GM12878 (cell line): ENCODE measurements at regions not wholly inside any gene's neighbourhood (a gene's known extent, or its start where the extent isn't known, plus 50 kb on each side); places are given as distances from the start of the nearest gene placed in this dataset.

ENCODE experiments used
- ATAC-seq: fragments of 200-7000 bp; cut with Tn5 transposase; 3 replicates; pipeline ENCODE4 v1.9.1; 2020; ENCODE audit warnings: mild to moderate bottlenecking, moderate library complexity
- BruUV-seq: library from RNA; stranded (reverse); fragments of 400-500 nt; replicated peaks from 2 replicates; lab custom pipeline; 2021; lab: Mats Ljungman, UMichigan
- CTCF ChIA-PET: fragments of 300-600 bp; sonication (Branson Sonifier 250); formaldehyde crosslinking; extraction: SDS; loops from one replicate; lab custom pipeline; 2021; ENCODE audit warnings: inconsistent platforms; lab: Yijun Ruan, JAX
- POLR2A ChIA-PET: fragments of 350-600 bp; formaldehyde crosslinking; extraction: SDS; loops from one replicate; lab custom pipeline; 2021; ENCODE audit warnings: inconsistent platforms; lab: Charles Lee
- RAD21 ChIA-PET: fragments of 300-600 bp; sonication (Branson Sonifier 250); formaldehyde crosslinking; loops from one replicate; lab custom pipeline; 2023; ENCODE audit warnings: antibody characterized with exemption; ENCODE audit not compliant: unreplicated experiment; lab: Charles Lee
- SMC1A ChIA-PET: fragments of 300-600 bp; sonication (Branson Sonifier 250); formaldehyde crosslinking; loops from one replicate; lab custom pipeline; 2023; ENCODE audit not compliant: unreplicated experiment, uncharacterized antibody; lab: Charles Lee
- DNase-seq: peaks from one replicate; pipeline ENCODE4 v3.0.0-alpha.2; 2011; ENCODE audit warnings: low read depth, low spot score
- FAIRE-seq: peaks from 3 replicates; lab custom pipeline; 2011; peaks lifted over from hg19 to GRCh38; lab: Jason Lieb, UNC
- H2AFZ ChIP-seq: 2 replicates; pipeline ENCODE4 v1.6.0; 2011; ENCODE audit warnings: low read depth, low read length, control low read depth; ENCODE audit not compliant: control insufficient read depth
- H3K27ac ChIP-seq: 2 replicates; pipeline ENCODE4 v1.5.1; 2011; ENCODE audit warnings: control low read depth; ENCODE audit not compliant: control insufficient read depth, insufficient read depth
- H3K27me3 ChIP-seq, 2 experiments: replicated peaks in 1 of 2; 2 replicates each; pipeline versions ENCODE4 v1.6.0 to v1.6.1; 2011; ENCODE audit warnings: low read length in 1 of 2; ENCODE audit not compliant: control insufficient read depth in 2 of 2, insufficient read depth in 2 of 2
- H3K36me3 ChIP-seq, 2 experiments: 2 replicates each; pipeline ENCODE4 v1.5.1; 2011; ENCODE audit warnings: low read length in 1 of 2; ENCODE audit not compliant: control insufficient read depth in 2 of 2, insufficient read depth in 2 of 2
- H3K4me1 ChIP-seq: 2 replicates; pipeline ENCODE4 v1.6.1; 2011; ENCODE audit warnings: mild to moderate bottlenecking, low read length, moderate library complexity, mixed read lengths; ENCODE audit not compliant: control insufficient read depth, insufficient read depth
- H3K4me2 ChIP-seq: 2 replicates; pipeline ENCODE4 v1.6.0; 2011; ENCODE audit warnings: control low read depth; ENCODE audit not compliant: control insufficient read depth, insufficient read depth
- H3K4me3 ChIP-seq: fragments of 200-600 bp; sonication (generic); 2 replicates; pipeline ENCODE4 v1.5.1; 2016
- H3K79me2 ChIP-seq: 2 replicates; pipeline ENCODE4 v1.6.0; 2011; ENCODE audit warnings: low read length; ENCODE audit not compliant: control insufficient read depth, insufficient read depth
- H3K9ac ChIP-seq: 2 replicates; pipeline ENCODE4 v1.8.0; 2011; ENCODE audit warnings: low read length, control low read depth, mixed read lengths; ENCODE audit not compliant: control insufficient read depth, insufficient read depth
- H3K9me3 ChIP-seq: replicated peaks from 3 replicates; pipeline ENCODE4 v1.5.1; 2011; ENCODE audit warnings: mild to moderate bottlenecking, low read length; ENCODE audit not compliant: control insufficient read depth, insufficient read depth
- H4K20me1 ChIP-seq: 2 replicates; pipeline ENCODE4 v1.6.0; 2011; ENCODE audit not compliant: control insufficient read depth, insufficient read depth
- HDAC2 ChIP-seq: fragments of 200-600 bp; sonication (generic); IDR thresholded peaks from 2 replicates; pipeline ENCODE4 v1.6.1; 2017
- MXI1 ChIP-seq: fragments of 150-350 bp; IDR thresholded peaks from 2 replicates; pipeline ENCODE4 v1.6.1; 2011; ENCODE audit warnings: low read depth, mild to moderate bottlenecking, inconsistent platforms, low read length, improper control_type of control experiment
- NBN ChIP-seq: fragments of 450-650 bp; IDR thresholded peaks from 2 replicates; pipeline ENCODE4 v1.6.1; 2016
- PAX8 ChIP-seq: fragments of 450-650 bp; IDR thresholded peaks from 2 replicates; pipeline ENCODE4 v1.6.1; 2017; ENCODE audit warnings: mild to moderate bottlenecking, moderate library complexity
- POLR2AphosphoS2 ChIP-seq: IDR thresholded peaks from 2 replicates; pipeline ENCODE4 v1.6.1; 2011; ENCODE audit warnings: low read depth, mild to moderate bottlenecking, low read length, improper control_type of control experiment, moderate library complexity
- SUZ12 ChIP-seq: fragments of 200-600 bp; sonication (generic); IDR thresholded peaks from one replicate; pipeline ENCODE4 v1.6.1; 2018; ENCODE audit warnings: antibody characterized with exemption, mild to moderate bottlenecking; ENCODE audit not compliant: unreplicated experiment
- YBX1 ChIP-seq: fragments of 450-650 bp; IDR thresholded peaks from 2 replicates; pipeline ENCODE4 v1.6.1; 2016; ENCODE audit warnings: antibody characterized with exemption
- ZZZ3 ChIP-seq: IDR thresholded peaks from 2 replicates; pipeline ENCODE4 v1.6.1; 2011; ENCODE audit warnings: low read depth; ENCODE audit not compliant: control insufficient read depth, insufficient read length
- WGBS: methylation state at CpG from one replicate; pipeline ENCODE4 v1.1.6; 2016; ENCODE audit warnings: low lambda C conversion rate; ENCODE audit not compliant: insufficient replicate concordance, insufficient coverage; ENCODE audit errors: missing lambda C conversion rate; 5-methylcytosine and 5-hydroxymethylcytosine counted together
- in situ Hi-C: fragments of 300-500 bp; cut with MboI; formaldehyde crosslinking; loops from 9 replicates; pipeline ENCODE4 v1.14.3; 2018; ENCODE audit warnings: mixed read lengths
- intact Hi-C: fragments of 100-400 bp; cut with micrococcal nuclease; formaldehyde crosslinking; loops from one replicate; pipeline ENCODE4 v1.14.2; 2022; ENCODE audit not compliant: unreplicated experiment
- TF ChIP-seq, protein P1 (sequence below): fragments of 450-650 bp; IDR thresholded peaks from 2 replicates; pipeline ENCODE4 v1.6.1; 2017; ENCODE audit warnings: borderline replicate concordance
- TF ChIP-seq, protein P2 (sequence below): IDR thresholded peaks from 2 replicates; pipeline ENCODE4 v1.6.1; 2011; ENCODE audit warnings: low read depth, mild to moderate bottlenecking, low read length, moderate library complexity, borderline replicate concordance; ENCODE audit errors: extremely low read depth

DNA sequence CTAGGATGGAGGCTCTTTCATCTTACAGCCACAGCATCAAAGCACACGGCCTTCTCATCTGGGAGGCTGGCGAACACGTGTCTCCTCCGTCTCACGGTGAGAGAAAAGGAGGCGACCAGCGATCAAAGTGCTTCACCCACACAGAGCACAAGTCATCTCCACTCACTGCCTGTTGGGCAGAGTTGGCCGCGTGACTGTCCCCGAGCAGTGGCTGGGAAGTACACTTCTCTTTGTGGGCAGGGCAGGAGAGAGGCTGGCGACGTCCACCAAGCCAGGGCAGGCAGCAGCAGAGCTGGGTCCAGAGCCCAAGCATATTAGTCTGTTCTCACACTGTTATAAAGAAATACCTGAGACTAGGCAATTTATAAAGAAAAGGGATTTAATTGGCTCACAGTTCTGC is 64.1 kb upstream of the FOXC1 start (continued):
- TF ChIP-seq, protein P1, sequence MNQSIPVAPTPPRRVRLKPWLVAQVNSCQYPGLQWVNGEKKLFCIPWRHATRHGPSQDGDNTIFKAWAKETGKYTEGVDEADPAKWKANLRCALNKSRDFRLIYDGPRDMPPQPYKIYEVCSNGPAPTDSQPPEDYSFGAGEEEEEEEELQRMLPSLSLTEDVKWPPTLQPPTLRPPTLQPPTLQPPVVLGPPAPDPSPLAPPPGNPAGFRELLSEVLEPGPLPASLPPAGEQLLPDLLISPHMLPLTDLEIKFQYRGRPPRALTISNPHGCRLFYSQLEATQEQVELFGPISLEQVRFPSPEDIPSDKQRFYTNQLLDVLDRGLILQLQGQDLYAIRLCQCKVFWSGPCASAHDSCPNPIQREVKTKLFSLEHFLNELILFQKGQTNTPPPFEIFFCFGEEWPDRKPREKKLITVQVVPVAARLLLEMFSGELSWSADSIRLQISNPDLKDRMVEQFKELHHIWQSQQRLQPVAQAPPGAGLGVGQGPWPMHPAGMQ, result no peak
- no peak for TF ChIP-seq PAX8
- no peak for TF ChIP-seq POLR2AphosphoS2
- TF ChIP-seq SUZ12, result no peak
- TF ChIP-seq HDAC2, result no peak

DNA sequence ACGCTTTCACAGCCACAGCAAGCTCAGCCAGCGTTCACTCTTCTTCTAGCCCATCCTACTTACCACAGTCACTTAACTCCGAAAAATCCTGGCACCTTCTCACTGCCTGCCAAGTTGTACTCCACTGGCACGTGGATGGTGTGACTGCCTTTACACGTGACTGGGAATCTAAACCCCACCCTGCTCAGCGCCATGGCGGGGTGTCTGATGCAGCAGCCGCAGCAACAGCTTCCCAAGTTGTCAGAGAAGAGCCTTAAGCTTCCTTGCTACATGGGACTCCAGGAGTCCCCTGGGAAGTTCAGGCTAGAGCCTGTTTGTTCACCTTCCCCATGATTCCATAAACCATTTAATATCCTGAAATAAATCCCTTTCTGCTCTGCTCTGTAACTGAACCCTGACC is 61.9 kb upstream of the FOXC1 start:
- RAD21 ChIA-PET, result no interaction called here
- TF ChIP-seq NBN (no peak), ZZZ3 (no peak), YBX1 (no peak), MXI1 (no peak)
- TF ChIP-seq, protein P2, sequence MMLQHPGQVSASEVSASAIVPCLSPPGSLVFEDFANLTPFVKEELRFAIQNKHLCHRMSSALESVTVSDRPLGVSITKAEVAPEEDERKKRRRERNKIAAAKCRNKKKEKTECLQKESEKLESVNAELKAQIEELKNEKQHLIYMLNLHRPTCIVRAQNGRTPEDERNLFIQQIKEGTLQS, result no peak
- Histone ChIP-seq H3K4me2 (no peak overlapping the region), H4K20me1 (no peaks in the 10 kb centered on the region), H3K9me3 (no peaks in the 10 kb centered on the region; the same call in 2 of the 3 replicates), H3K79me2 (no peaks in the 10 kb centered on the region), H3K36me3 (no peaks in the 10 kb centered on the region), H3K27ac (no peak overlapping the region), H3K9ac (no peak overlapping the region), H3K27me3 (no peaks in the 10 kb centered on the region), H2AFZ (no peak overlapping the region), H3K4me1 (no peaks in the 10 kb centered on the region), H3K4me3 (no peak overlapping the region)
- FAIRE-seq, result no peak
- no peak for ATAC-seq
- 15% methylated on average over 7 of the region's 8 CpGs for WGBS
- no peak for DNase-seq
- no TSS peak for BruUV-seq
- POLR2A ChIA-PET, result no interaction called here
- SMC1A ChIA-PET, result no interaction called here
- CTCF ChIA-PET, result no interaction called here
- in situ Hi-C loops (no loop called here), intact Hi-C loops (no loop called here)
